Thyroid gland (tissue), 4 donors: ENCODE measurements at regions not wholly inside any gene's neighbourhood (a gene's known extent, or its start where the extent isn't known, plus 50 kb on each side); places are given as distances from the start of the nearest gene placed in this dataset.

Experiments used
- POLR2A ChIP-seq, 2 donors: fragments of 450-650 bp; IDR thresholded peaks; one replicate each; pipeline ENCODE4 v1.6.1; 2017; ENCODE audit warnings: antibody characterized with exemption in 2 of 2, mild to moderate bottlenecking in 2 of 2, moderate library complexity in 1 of 2
- TF ChIP-seq, protein P1 (sequence below), 6 experiments: fragments of 200-600 bp in 3 of 6; fragments of 450-650 bp in 3 of 6; sonication (generic) in 3 of 6; IDR thresholded peaks; one replicate each; pipeline ENCODE4 v1.5.1; 2016 to 2019; ENCODE audit warnings: antibody characterized with exemption in 6 of 6, mild to moderate bottlenecking in 2 of 6, inconsistent platforms in 1 of 6, moderate library complexity in 1 of 6

DNA sequence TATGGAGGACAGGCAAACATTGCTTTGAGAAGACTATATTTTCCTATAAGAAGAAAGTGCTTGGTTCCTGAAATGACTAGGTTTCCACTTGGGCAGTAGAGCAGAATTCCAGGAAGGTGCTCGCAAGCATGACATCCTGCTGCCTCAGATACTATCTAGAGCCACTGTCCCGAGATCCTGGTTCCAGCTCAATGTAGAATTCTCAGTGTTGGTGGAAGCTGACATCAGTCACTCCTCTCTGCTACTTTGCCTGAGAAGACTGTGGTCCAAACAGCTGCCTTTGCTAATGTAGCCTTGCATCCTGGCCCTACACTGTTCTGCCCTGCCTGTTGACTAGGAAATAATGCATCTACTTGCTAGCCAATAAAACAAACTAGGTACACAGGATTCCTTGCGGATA, 50.0 kb upstream of the ITGA6 start:
- TF ChIP-seq, protein P1, sequence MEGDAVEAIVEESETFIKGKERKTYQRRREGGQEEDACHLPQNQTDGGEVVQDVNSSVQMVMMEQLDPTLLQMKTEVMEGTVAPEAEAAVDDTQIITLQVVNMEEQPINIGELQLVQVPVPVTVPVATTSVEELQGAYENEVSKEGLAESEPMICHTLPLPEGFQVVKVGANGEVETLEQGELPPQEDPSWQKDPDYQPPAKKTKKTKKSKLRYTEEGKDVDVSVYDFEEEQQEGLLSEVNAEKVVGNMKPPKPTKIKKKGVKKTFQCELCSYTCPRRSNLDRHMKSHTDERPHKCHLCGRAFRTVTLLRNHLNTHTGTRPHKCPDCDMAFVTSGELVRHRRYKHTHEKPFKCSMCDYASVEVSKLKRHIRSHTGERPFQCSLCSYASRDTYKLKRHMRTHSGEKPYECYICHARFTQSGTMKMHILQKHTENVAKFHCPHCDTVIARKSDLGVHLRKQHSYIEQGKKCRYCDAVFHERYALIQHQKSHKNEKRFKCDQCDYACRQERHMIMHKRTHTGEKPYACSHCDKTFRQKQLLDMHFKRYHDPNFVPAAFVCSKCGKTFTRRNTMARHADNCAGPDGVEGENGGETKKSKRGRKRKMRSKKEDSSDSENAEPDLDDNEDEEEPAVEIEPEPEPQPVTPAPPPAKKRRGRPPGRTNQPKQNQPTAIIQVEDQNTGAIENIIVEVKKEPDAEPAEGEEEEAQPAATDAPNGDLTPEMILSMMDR (IDR thresholded peaks at IDR 0.05), result no peak
- TF ChIP-seq POLR2A (IDR thresholded peaks at IDR 0.05), result no peak
